DND-41 (cell line): ENCODE measurements at regions not wholly inside any gene's neighbourhood (a gene's known extent, or its start where the extent isn't known, plus 50 kb on each side); places are given as distances from the start of the nearest gene placed in this dataset.

Experiments used
- ATAC-seq: fragments of 200-7000 bp; cut with Tn5 transposase; 3 replicates; pipeline ENCODE4 v1.9.1; 2021; ENCODE audit warnings: low read depth; ENCODE audit not compliant: insufficient read depth
- DNase-seq: peaks from one replicate; pipeline ENCODE4 v3.0.0-alpha.2; 2020
- H2AFZ ChIP-seq: 2 replicates; pipeline ENCODE4 v1.6.0; 2012; ENCODE audit warnings: low read depth, low read length
- H3K27ac ChIP-seq: 2 replicates; pipeline ENCODE4 v1.5.1; 2012; ENCODE audit warnings: low read length, inconsistent platforms
- H3K27me3 ChIP-seq: fragments of 200-600 bp; sonication (generic); 2 replicates; pipeline ENCODE4 v1.6.0; 2012; ENCODE audit warnings: low read length, mild to moderate bottlenecking, inconsistent platforms; ENCODE audit not compliant: insufficient read depth, poor library complexity
- H3K36me3 ChIP-seq: 2 replicates; pipeline ENCODE4 v1.5.1; 2012; ENCODE audit warnings: low read length, inconsistent platforms; ENCODE audit not compliant: insufficient read depth
- H3K4me1 ChIP-seq: 2 replicates; pipeline ENCODE4 v1.5.1; 2012; ENCODE audit warnings: mild to moderate bottlenecking, low read length; ENCODE audit not compliant: insufficient read depth
- H3K4me2 ChIP-seq: 2 replicates; pipeline ENCODE4 v1.6.0; 2012; ENCODE audit warnings: mild to moderate bottlenecking, moderate library complexity, low read length, inconsistent platforms; ENCODE audit not compliant: insufficient read depth
- H3K4me3 ChIP-seq, 2 experiments: fragments of 200-600 bp in 1 of 2; shearing (Covaris generic) in 1 of 2; 2 replicates each; pipeline ENCODE4 v1.5.1; 2012 to 2016; ENCODE audit warnings: inconsistent platforms in 2 of 2, low read length in 2 of 2, mild to moderate bottlenecking in 2 of 2, low read depth in 1 of 2, moderate library complexity in 1 of 2
- H3K79me2 ChIP-seq: 2 replicates; pipeline ENCODE4 v1.6.0; 2012; ENCODE audit warnings: low read length, inconsistent platforms; ENCODE audit not compliant: insufficient read depth
- H3K9ac ChIP-seq: 2 replicates; pipeline ENCODE4 v1.6.0; 2012; ENCODE audit warnings: low read depth, mild to moderate bottlenecking, inconsistent platforms, low read length, moderate library complexity
- H3K9me3 ChIP-seq: 2 replicates; pipeline ENCODE4 v1.5.1; 2012; ENCODE audit warnings: low read length, moderate library complexity, mild to moderate bottlenecking, inconsistent platforms; ENCODE audit not compliant: insufficient read depth, severe bottlenecking
- H4K20me1 ChIP-seq: 2 replicates; pipeline ENCODE4 v1.6.0; 2012; ENCODE audit warnings: low read length; ENCODE audit not compliant: insufficient read depth
- CTCF ChIP-seq: IDR thresholded peaks from 2 replicates; pipeline ENCODE4 v1.5.1; 2012; ENCODE audit warnings: borderline replicate concordance, low read length, moderate library complexity, mild to moderate bottlenecking; ENCODE audit not compliant: poor library complexity, severe bottlenecking; ENCODE audit errors: extremely low read depth
- EZH2 ChIP-seq: IDR thresholded peaks from 3 replicates; pipeline ENCODE4 v1.6.1; 2012; ENCODE audit warnings: borderline replicate concordance, low read depth, mild to moderate bottlenecking, moderate library complexity, low read length, inconsistent platforms; ENCODE audit not compliant: severe bottlenecking

- no peak for DNase-seq
- Histone ChIP-seq H3K9me3 (no peaks in the 10 kb centered on the region), H3K4me1 (no peaks in the 10 kb centered on the region), H3K27ac (no peak overlapping the region), H3K4me3 (no peak overlapping the region), H3K79me2 (no peaks in the 10 kb centered on the region), H3K4me2 (no peak overlapping the region), H3K9ac (no peak overlapping the region), H4K20me1 (no peaks in the 10 kb centered on the region), H3K36me3 (no peaks in the 10 kb centered on the region), H2AFZ (no peak overlapping the region), H3K27me3 (peaks cover 6% of the 10 kb centered on the region)
- TF ChIP-seq EZH2 (no peak), CTCF (no peak)
- no peak for ATAC-seq
Measured at GRCh38 chr11:121688860-121689614, 236.3 kb upstream of the SORL1-AS1 start.

DNA sequence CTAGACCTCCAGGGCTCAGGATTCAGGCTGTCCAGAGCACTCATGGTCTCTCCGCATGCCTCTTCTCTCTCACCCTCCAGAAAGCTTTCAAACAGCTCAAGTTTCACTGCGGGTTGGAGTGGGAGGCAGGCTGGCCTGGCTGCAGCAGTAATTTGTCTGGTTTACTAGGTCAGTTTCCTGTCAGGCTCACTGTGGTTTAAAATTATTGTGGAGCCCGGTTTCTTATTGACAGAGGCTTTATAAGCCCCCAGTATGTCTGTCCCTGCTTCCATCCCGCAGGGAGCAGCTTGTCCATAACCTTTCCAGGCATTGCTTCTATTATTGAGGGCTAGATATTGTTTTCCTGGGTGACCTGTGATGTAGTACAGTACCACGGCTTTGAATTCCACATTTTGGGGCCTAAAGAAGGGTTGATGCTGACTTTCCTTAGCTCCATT is 235.3 kb upstream of the SORL1-AS1 start:
- DNase-seq (no peak), ATAC-seq (no peak)
- Histone ChIP-seq H3K4me2 (no peak overlapping the region), H3K79me2 (no peaks in the 10 kb centered on the region), H3K4me1 (no peaks in the 10 kb centered on the region), H3K36me3 (no peaks in the 10 kb centered on the region), H3K27me3 (peaks cover 6% of the 10 kb centered on the region), H4K20me1 (no peaks in the 10 kb centered on the region), H3K27ac (no peak overlapping the region), H3K9me3 (no peaks in the 10 kb centered on the region), H3K9ac (no peak overlapping the region), H2AFZ (no peak overlapping the region), H3K4me3 (no peak overlapping the region)
- TF ChIP-seq EZH2, result no peak

DNA sequence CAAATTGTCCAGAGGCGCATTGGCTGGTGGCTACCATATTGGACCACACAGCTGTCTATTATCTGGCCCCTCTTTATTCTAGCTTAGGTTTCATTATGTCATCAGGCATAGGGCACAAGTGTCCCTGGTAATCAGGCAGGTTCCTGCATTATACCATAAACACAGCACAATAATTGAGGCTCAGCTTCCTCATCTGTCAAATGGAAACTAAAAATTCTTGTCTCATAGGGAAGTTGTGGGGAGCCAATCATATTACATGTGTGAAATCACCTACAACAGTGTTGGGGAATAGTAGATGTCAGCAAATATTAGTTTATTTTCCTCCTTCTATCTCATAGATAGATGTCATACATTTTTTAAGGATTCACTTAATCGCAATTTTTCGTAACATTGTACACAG is 231.0 kb upstream of the SORL1-AS1 start:
- Histone ChIP-seq H3K4me2 (no peak overlapping the region), H3K4me3 (no peak overlapping the region), H3K36me3 (no peaks in the 10 kb centered on the region), H4K20me1 (no peaks in the 10 kb centered on the region), H3K9ac (no peak overlapping the region), H2AFZ (no peak overlapping the region), H3K27ac (no peak overlapping the region), H3K79me2 (no peaks in the 10 kb centered on the region), H3K27me3 (no peaks in the 10 kb centered on the region), H3K9me3 (no peaks in the 10 kb centered on the region), H3K4me1 (no peaks in the 10 kb centered on the region)
- ATAC-seq, result no peak
- no peak for TF ChIP-seq CTCF
- no peak for TF ChIP-seq EZH2
- DNase-seq, result no peak
